HepG2 (cell line): ENCODE measurements at regions not wholly inside any gene's neighbourhood (a gene's known extent, or its start where the extent isn't known, plus 50 kb on each side); places are given as distances from the start of the nearest gene placed in this dataset.
A peak's percentile ranks its signal among the peaks of the same experiment; 100 is the strongest.

Experiments
- ATAC-seq: fragments of 200-7000 bp; cut with Tn5 transposase; 3 replicates; pipeline ENCODE4 v1.9.1; 2020; ENCODE audit warnings: mild to moderate bottlenecking, moderate library complexity
- BruUV-seq: library from RNA; stranded (reverse); fragments of 400-500 nt; replicated peaks from 2 replicates; lab custom pipeline; 2021; lab: Mats Ljungman, UMichigan
- CTCF ChIA-PET: fragments of 300-600 bp; formaldehyde crosslinking; extraction: SDS; loops from one replicate; lab custom pipeline; 2021; ENCODE audit warnings: low total read pairs, inconsistent platforms, low intra/inter-chr PET ratio; lab: Yijun Ruan, JAX
- POLR2A ChIA-PET: fragments of 350-600 bp; sonication (Branson Sonifier 250); formaldehyde crosslinking; loops from one replicate; lab custom pipeline; 2020; ENCODE audit warnings: antibody characterized with exemption, inconsistent platforms; lab: Yijun Ruan, JAX
- DNase-seq: peaks from one replicate; pipeline ENCODE4 v3.0.0-alpha.2; 2015; ENCODE audit warnings: low spot score
- FAIRE-seq: peaks from 3 replicates; lab custom pipeline; 2011; peaks lifted over from hg19 to GRCh38; lab: Jason Lieb, UNC
- H2AFZ ChIP-seq: one replicate; pipeline ENCODE4 v1.6.1; 2011; ENCODE audit warnings: low read length, inconsistent platforms
- H3K27ac ChIP-seq: fragments of 300-600 bp; 3 replicates; pipeline ENCODE4 v1.8.0; 2011; ENCODE audit warnings: mixed run types, mild to moderate bottlenecking, mixed read lengths, low read length, inconsistent platforms; ENCODE audit not compliant: insufficient read depth; ENCODE audit errors: extremely low read length
- H3K27me3 ChIP-seq, 2 experiments: fragments of 200-600 bp in 1 of 2; 2 replicates in 1 of 2; 3 replicates in 1 of 2; pipeline versions ENCODE4 v1.6.0 to v1.8.0; 2011; ENCODE audit warnings: low read length in 2 of 2, mild to moderate bottlenecking in 2 of 2, moderate library complexity in 2 of 2, inconsistent platforms in 1 of 2; ENCODE audit not compliant: insufficient read depth in 2 of 2, control insufficient read depth in 1 of 2
- H3K36me3 ChIP-seq, 2 experiments: fragments of 200-600 bp in 1 of 2; replicated peaks in 1 of 2; 2 replicates in 1 of 2; 3 replicates in 1 of 2; pipeline versions ENCODE4 v1.5.1 to v1.8.0; 2011; ENCODE audit warnings: low read length in 2 of 2, inconsistent platforms in 1 of 2; ENCODE audit not compliant: insufficient read depth in 2 of 2, control insufficient read depth in 1 of 2
- H3K4me1 ChIP-seq: 2 replicates; pipeline ENCODE4 v1.5.1; 2012; ENCODE audit warnings: low read length, inconsistent platforms; ENCODE audit not compliant: insufficient read depth
- H3K4me2 ChIP-seq: 2 replicates; pipeline ENCODE4 v1.6.0; 2011; ENCODE audit warnings: low read depth, low read length, inconsistent platforms
- H3K4me3 ChIP-seq, 3 experiments: fragments of 200-600 bp in 1 of 3; sonication (generic), shearing (Covaris generic) in 1 of 3; replicated peaks in 1 of 3; 2 replicates each; pipeline ENCODE4 v1.5.1; 2011 to 2016; ENCODE audit warnings: low read length in 3 of 3, inconsistent platforms in 2 of 3, low read depth in 2 of 3, mild to moderate bottlenecking in 2 of 3, control low read depth in 1 of 3, mixed read lengths in 1 of 3; ENCODE audit not compliant: insufficient read depth in 1 of 3
- H3K79me2 ChIP-seq: one replicate; pipeline ENCODE4 v1.6.1; 2011; ENCODE audit warnings: low read length, inconsistent platforms; ENCODE audit not compliant: insufficient read depth
- H3K9ac ChIP-seq: 2 replicates; pipeline ENCODE4 v1.6.0; 2011; ENCODE audit warnings: mild to moderate bottlenecking, low read depth, low read length, inconsistent platforms; ENCODE audit not compliant: insufficient read depth
- H3K9me3 ChIP-seq: 2 replicates; pipeline ENCODE4 v1.5.1; 2012; ENCODE audit warnings: mild to moderate bottlenecking, low read length
- H4K20me1 ChIP-seq: 2 replicates; pipeline ENCODE4 v1.6.0; 2011; ENCODE audit warnings: inconsistent platforms, mild to moderate bottlenecking, low read length, moderate library complexity; ENCODE audit not compliant: insufficient read depth
- ATF7 ChIP-seq, 2 experiments: fragments of 450-650 bp in 1 of 2; sonication (generic) in 1 of 2; formaldehyde crosslinking in 1 of 2; IDR thresholded peaks; 2 replicates each; pipeline versions ENCODE4 v1.4.0 to v1.6.1; 2016 to 2020; ENCODE audit warnings: antibody characterized with exemption in 1 of 2, mild to moderate bottlenecking in 1 of 2, missing genetic modification reagents in 1 of 2
- TGIF2 ChIP-seq: IDR thresholded peaks from 2 replicates; pipeline ENCODE4 v1.6.1; 2016; ENCODE audit warnings: control low read depth, missing compliant biosample characterization
- ZBTB49 ChIP-seq: sonication (generic); formaldehyde crosslinking; IDR thresholded peaks from 2 replicates; pipeline ENCODE4 v1.4.0; 2020; ENCODE audit warnings: missing genetic modification reagents, borderline replicate concordance
- ZNF160 ChIP-seq: sonication (generic); formaldehyde crosslinking; IDR thresholded peaks from 2 replicates; pipeline ENCODE4 v1.8.0; 2022; ENCODE audit warnings: mild to moderate bottlenecking, inconsistent platforms, missing genetic modification reagents
- WGBS: methylation state at CpG from one replicate; pipeline ENCODE4 v1.1.6; 2017; ENCODE audit warnings: low lambda C conversion rate; 5-methylcytosine and 5-hydroxymethylcytosine counted together
- in situ Hi-C: cut with HindIII; loops from 2 replicates; pipeline ENCODE4 v1.10.0; 2017; ENCODE audit warnings: low pct_unique_long_range_greater_than_20kb; ENCODE audit not compliant: extremely low pct_ligation_motif_present
- intact Hi-C: fragments of 100-400 bp; cut with micrococcal nuclease; formaldehyde crosslinking; loops from one replicate; pipeline ENCODE4 v1.10.0; 2022; ENCODE audit not compliant: unreplicated experiment

GRCh38 chr10:25084447-25084846 is 68.0 kb downstream of the THNSL1 start:
- BruUV-seq, result no TSS peak
- in situ Hi-C loops, result loop anchor here (10.0 kb wide), 1 partner anchor 450 kb away; no protein-coding TSS in a partner anchor
- TF ChIP-seq ATF7 (IDR thresholded peaks at IDR 0.05) (peak; percentile 53), ATF7 (CRISPR knock-in tag; IDR thresholded peaks at IDR 0.05) (no peak), TGIF2 (no peak)
- POLR2A ChIA-PET, result no interaction called here
- CTCF ChIA-PET, result no interaction called here
- WGBS, result 87% methylated on average over 3 of the region's 3 CpGs
- Histone ChIP-seq H3K4me1 (peaks cover 43% of the 10 kb centered on the region), H4K20me1 (no peaks in the 10 kb centered on the region), H3K27ac (no peak overlapping the region), H3K4me2 (no peak overlapping the region), H3K4me3 (no peak overlapping the region), H3K36me3 (no peaks in the 10 kb centered on the region), H3K9me3 (no peaks in the 10 kb centered on the region), H3K79me2 (no peaks in the 10 kb centered on the region), H2AFZ (no peak overlapping the region), H3K27me3 (no peaks in the 10 kb centered on the region), H3K9ac (no peak overlapping the region)
- FAIRE-seq (no peak), ATAC-seq (no peak), DNase-seq (no peak)
- intact Hi-C loops, result loop anchor here (5.0 to 10.0 kb wide), 4 partner anchors 37 to 270 kb away; no protein-coding TSS in a partner anchor

GRCh38 chr10:25094590-25094989 is 78.2 kb downstream of the THNSL1 start:
- intact Hi-C loops (no loop called here), in situ Hi-C loops (no loop called here)
- CTCF ChIA-PET, result no interaction called here
- H3K27me3 ChIP-seq, result no peaks in the 10 kb centered on the region
- TF ChIP-seq ZBTB49 (CRISPR knock-in tag) (no peak), ZNF160 (CRISPR knock-in tag) (peak; percentile 96)
- TF ChIP-seq, all 625 proteins: peak for 1
- Histone ChIP-seq H3K4me1 (no peaks in the 10 kb centered on the region), H3K9me3 (no peaks in the 10 kb centered on the region; the same call in 1 of the 2 replicates), H3K36me3 (no peaks in the 10 kb centered on the region), H3K4me2 (no peak overlapping the region), H3K27ac (no peak overlapping the region), H3K4me3 (no peak overlapping the region), H3K9ac (no peak overlapping the region), H3K79me2 (no peaks in the 10 kb centered on the region), H4K20me1 (no peaks in the 10 kb centered on the region), H2AFZ (no peak overlapping the region)
- DNase-seq (no peak), ATAC-seq (no peak), FAIRE-seq (no peak)
- BruUV-seq, result no TSS peak
- POLR2A ChIA-PET, result no interaction called here
